GM10248 (cell line): ENCODE measurements at regions not wholly inside any gene's neighbourhood (a gene's known extent, or its start where the extent isn't known, plus 50 kb on each side); places are given as distances from the start of the nearest gene placed in this dataset.

Experiments
- CTCF ChIA-PET: fragments of 300-600 bp; sonication (Branson Sonifier 250); formaldehyde crosslinking; extraction: SDS; loops from one replicate; lab custom pipeline; 2021; ENCODE audit warnings: antibody characterized with exemption; lab: Yijun Ruan, JAX
- POLR2A ChIA-PET: fragments of 350-650 bp; sonication (Branson Sonifier 250); formaldehyde crosslinking; extraction: SDS; loops from one replicate; lab custom pipeline; 2020; ENCODE audit warnings: antibody characterized with exemption; lab: Yijun Ruan, JAX
- DNase-seq: peaks from one replicate; pipeline ENCODE4 v3.0.0; 2012; ENCODE audit errors: extremely low spot score
- TF ChIP-seq, protein P1 (sequence below): IDR thresholded peaks from 2 replicates; pipeline ENCODE4 v1.5.1; 2012; ENCODE audit warnings: mild to moderate bottlenecking, low read depth; ENCODE audit errors: extremely low read depth, missing control alignments, control extremely low read depth

DNA sequence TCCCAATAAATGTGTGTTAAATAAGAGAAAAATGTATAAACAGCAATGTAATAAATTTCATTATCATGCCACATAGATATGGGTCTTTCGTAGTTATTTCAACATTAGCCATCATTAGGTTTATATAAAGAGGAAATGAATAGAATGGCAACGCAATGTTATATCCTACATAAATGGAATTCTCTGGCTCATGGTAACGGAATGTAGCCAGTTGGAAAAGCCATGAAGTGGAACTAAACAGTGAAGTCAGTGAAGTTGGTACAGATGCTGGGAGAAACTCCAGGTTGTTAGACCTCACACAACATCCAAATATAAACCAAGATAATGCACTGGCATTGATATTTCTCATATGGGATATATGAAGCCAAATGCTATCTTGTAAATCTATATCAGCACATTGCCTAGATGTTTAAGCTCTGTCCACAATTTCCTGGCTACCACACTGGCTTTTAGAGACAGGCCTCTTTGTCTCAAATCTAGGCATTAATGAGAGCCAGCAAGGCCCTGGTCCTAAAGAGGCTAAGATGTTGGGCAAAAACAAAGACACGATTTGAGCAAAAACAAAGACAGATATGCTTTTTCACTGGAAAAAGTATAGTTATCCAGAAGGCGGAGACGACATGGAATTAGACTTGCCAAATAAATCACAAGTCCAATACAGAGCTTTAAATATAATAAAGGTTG lies 861.0 kb downstream of the RPS29 start:
- TF ChIP-seq, protein P1, sequence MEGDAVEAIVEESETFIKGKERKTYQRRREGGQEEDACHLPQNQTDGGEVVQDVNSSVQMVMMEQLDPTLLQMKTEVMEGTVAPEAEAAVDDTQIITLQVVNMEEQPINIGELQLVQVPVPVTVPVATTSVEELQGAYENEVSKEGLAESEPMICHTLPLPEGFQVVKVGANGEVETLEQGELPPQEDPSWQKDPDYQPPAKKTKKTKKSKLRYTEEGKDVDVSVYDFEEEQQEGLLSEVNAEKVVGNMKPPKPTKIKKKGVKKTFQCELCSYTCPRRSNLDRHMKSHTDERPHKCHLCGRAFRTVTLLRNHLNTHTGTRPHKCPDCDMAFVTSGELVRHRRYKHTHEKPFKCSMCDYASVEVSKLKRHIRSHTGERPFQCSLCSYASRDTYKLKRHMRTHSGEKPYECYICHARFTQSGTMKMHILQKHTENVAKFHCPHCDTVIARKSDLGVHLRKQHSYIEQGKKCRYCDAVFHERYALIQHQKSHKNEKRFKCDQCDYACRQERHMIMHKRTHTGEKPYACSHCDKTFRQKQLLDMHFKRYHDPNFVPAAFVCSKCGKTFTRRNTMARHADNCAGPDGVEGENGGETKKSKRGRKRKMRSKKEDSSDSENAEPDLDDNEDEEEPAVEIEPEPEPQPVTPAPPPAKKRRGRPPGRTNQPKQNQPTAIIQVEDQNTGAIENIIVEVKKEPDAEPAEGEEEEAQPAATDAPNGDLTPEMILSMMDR = no peak
- CTCF ChIA-PET = no interaction called here
- DNase-seq = no peak
- POLR2A ChIA-PET = no interaction called here

DNA sequence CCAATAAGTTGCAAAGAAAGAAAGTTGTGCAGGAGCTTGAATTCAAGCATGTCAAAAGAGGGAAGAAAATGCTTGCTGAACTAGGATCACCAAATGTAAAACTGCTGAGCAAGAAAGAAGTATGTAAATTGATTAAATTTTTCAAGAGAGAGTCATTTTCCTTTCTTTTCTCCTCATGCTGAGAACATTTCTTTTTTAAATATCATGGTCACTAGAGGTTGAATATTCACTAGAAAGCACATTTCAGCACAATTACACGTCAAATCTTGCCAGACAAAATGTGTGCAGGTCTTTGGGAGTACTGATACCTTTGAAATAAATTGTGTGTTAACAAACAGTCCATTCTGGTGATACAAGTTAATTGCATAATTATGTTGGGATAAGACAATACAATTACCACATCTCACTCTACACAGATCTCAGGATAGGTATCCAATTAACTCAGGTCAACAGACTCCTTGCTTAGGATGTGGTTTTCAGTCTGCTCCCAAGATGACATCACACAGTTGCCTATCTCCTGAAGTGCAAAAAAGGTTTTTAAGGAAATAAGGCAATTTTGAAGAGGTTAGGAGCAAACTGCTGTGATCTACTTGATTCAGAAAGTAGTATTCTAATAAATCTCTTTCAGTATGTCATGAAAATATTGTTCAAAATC lies 862.2 kb downstream of the RPS29 start:
- TF ChIP-seq, protein P1 = no peak
- no peak for DNase-seq
- POLR2A ChIA-PET = no interaction called here
- CTCF ChIA-PET = no interaction called here

DNA sequence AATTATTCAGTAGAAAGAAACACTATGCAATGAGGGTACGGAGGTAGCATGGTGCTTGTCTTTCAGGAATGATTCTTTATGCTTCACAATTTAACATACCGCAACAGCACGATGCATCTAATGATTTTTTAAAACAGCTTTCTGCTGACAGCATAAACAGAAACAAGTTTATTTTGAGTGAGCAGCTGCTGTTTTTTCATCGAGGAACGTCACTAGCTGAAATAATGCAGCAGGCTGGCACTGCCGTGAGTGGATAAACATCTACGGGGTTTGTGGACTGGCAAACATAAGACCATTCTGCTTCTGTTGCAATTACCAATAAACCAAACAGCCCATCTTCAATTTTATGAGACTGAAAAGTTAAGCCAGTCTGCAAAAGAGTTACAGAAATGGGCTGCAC lies 871.8 kb downstream of the RPS29 start:
- CTCF ChIA-PET = no interaction called here
- TF ChIP-seq, protein P1 = no peak

GRCh38 chr14:48710133-48710532 lies 876.0 kb downstream of the RPS29 start:
- CTCF ChIA-PET = no interaction called here
- TF ChIP-seq, protein P1 = no peak
- no peak for DNase-seq
- POLR2A ChIA-PET = no interaction called here

More for the DNA sequence above, 871.8 kb downstream of the RPS29 start:
- DNase-seq = no peak
- POLR2A ChIA-PET = no interaction called here

DNA sequence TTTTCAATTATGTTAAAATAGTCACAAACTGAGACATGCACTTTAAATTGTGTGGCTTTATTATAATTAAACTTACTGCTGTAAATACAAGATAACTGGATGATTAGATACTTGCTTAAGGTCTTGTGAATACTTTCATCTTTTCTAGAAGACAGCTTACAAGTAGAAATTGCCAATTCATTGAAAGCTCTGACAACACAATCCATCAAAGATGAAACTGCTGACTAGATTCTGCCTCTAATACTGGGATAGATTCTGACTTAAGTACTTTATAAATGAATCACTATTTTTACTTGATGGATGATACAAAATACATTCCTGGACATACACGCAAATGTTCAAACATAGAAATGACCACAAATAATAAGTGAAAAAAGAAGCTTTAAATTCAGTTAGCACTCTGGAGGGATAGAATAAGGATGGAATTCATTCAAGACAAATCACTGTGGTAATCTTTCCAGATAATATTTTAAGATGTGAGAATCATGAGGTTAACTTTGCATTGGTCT lies 876.8 kb downstream of the RPS29 start:
- ChIA-PET CTCF (no interaction called here), POLR2A (no interaction called here)
- TF ChIP-seq, protein P1 = no peak
- DNase-seq = no peak

DNA sequence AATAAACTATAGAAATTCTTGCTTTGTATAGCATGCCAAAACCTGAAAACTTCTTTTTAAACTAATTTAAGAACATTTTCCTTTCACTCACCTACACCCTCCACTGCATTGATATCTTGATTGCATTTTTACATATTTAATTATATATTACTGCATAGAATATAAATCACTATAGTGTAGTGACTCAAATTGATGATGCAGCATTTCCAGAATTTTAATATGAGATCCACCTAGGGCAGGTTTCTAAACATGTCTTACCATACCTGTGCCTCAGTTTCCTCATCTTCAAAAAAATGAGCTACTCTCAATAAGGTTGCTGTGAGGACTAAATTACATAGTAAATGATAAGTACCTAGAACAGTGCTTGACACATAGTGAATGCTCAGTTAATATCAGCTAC lies 881.5 kb downstream of the RPS29 start:
- ChIA-PET POLR2A (no interaction called here), CTCF (no interaction called here)
- DNase-seq = no peak
- TF ChIP-seq, protein P1 = no peak
